ENCODE measurements at regions not wholly inside any gene's neighbourhood (a gene's known extent, or its start where the extent isn't known, plus 50 kb on each side); places are given as distances from the start of the nearest gene placed in this dataset.

GRCh38 chr11:109300211-109300610 lies 121.8 kb upstream of the C11orf87 start:
- no peak for DNase-seq (ENCODE audit: insufficient read length)
- FAIRE-seq = no peak
- no peak for TF ChIP-seq POLR2AphosphoS5 (IDR thresholded peaks at IDR 0.05; ENCODE audit: low read depth, low read length)
- no peak for TF ChIP-seq POLR2A (IDR thresholded peaks at IDR 0.05; ENCODE audit: low read depth, low read length)
- TF ChIP-seq TAF1 (IDR thresholded peaks at IDR 0.05; ENCODE audit: borderline replicate concordance, low read depth, low read length) = no peak

GRCh38 chr11:109302591-109303334 lies 119.2 kb upstream of the C11orf87 start:
- FAIRE-seq = no peak
- DNase-seq (ENCODE audit: insufficient read length) = no peak
- TF ChIP-seq TAF1 (IDR thresholded peaks at IDR 0.05; ENCODE audit: borderline replicate concordance, low read depth, low read length) (no peak), POLR2A (IDR thresholded peaks at IDR 0.05; ENCODE audit: low read depth, low read length) (no peak), POLR2AphosphoS5 (IDR thresholded peaks at IDR 0.05; ENCODE audit: low read depth, low read length) (no peak)

GRCh38 chr11:109303342-109303741 lies 118.6 kb upstream of the C11orf87 start:
- no peak for TF ChIP-seq TAF1 (IDR thresholded peaks at IDR 0.05; ENCODE audit: borderline replicate concordance, low read depth, low read length)
- TF ChIP-seq POLR2AphosphoS5 (IDR thresholded peaks at IDR 0.05; ENCODE audit: low read depth, low read length) = no peak
- no peak for TF ChIP-seq POLR2A (IDR thresholded peaks at IDR 0.05; ENCODE audit: low read depth, low read length)
- DNase-seq (ENCODE audit: insufficient read length) (no peak), FAIRE-seq (no peak)

GRCh38 chr11:109304159-109304558 lies 117.8 kb upstream of the C11orf87 start:
- FAIRE-seq = no peak

GRCh38 chr11:109305009-109305408 lies 117.0 kb upstream of the C11orf87 start:
- DNase-seq (ENCODE audit: insufficient read length) (no peak), FAIRE-seq (no peak)

More at GRCh38 chr11:109304159-109304558, 117.8 kb upstream of the C11orf87 start:
- DNase-seq (ENCODE audit: insufficient read length) = no peak
- no peak for TF ChIP-seq POLR2AphosphoS5 (IDR thresholded peaks at IDR 0.05; ENCODE audit: low read depth, low read length)
- TF ChIP-seq POLR2A (IDR thresholded peaks at IDR 0.05; ENCODE audit: low read depth, low read length) = no peak

GRCh38 chr11:109306322-109306721 lies 115.7 kb upstream of the C11orf87 start:
- TF ChIP-seq POLR2AphosphoS5 (IDR thresholded peaks at IDR 0.05; ENCODE audit: low read depth, low read length) (no peak), POLR2A (IDR thresholded peaks at IDR 0.05; ENCODE audit: low read depth, low read length) (no peak), TAF1 (IDR thresholded peaks at IDR 0.05; ENCODE audit: borderline replicate concordance, low read depth, low read length) (no peak)
- FAIRE-seq (no peak), DNase-seq (ENCODE audit: insufficient read length) (no peak)

More at GRCh38 chr11:109305009-109305408, 117.0 kb upstream of the C11orf87 start:
- TF ChIP-seq POLR2A (IDR thresholded peaks at IDR 0.05; ENCODE audit: low read depth, low read length) (no peak), POLR2AphosphoS5 (IDR thresholded peaks at IDR 0.05; ENCODE audit: low read depth, low read length) (no peak), TAF1 (IDR thresholded peaks at IDR 0.05; ENCODE audit: borderline replicate concordance, low read depth, low read length) (no peak)

- no peak for TF ChIP-seq POLR2AphosphoS5 (IDR thresholded peaks at IDR 0.05; ENCODE audit: low read depth, low read length)
- TF ChIP-seq POLR2A (IDR thresholded peaks at IDR 0.05; ENCODE audit: low read depth, low read length) = no peak
- no peak for TF ChIP-seq TAF1 (IDR thresholded peaks at IDR 0.05; ENCODE audit: borderline replicate concordance, low read depth, low read length)
- DNase-seq (ENCODE audit: insufficient read length) = no peak
- no peak for FAIRE-seq
Measured at GRCh38 chr11:109307366-109307765, 114.6 kb upstream of the C11orf87 start.

- no peak for FAIRE-seq
- TF ChIP-seq TAF1 (IDR thresholded peaks at IDR 0.05; ENCODE audit: borderline replicate concordance, low read depth, low read length) = no peak
- TF ChIP-seq POLR2AphosphoS5 (IDR thresholded peaks at IDR 0.05; ENCODE audit: low read depth, low read length) = no peak
- no peak for TF ChIP-seq POLR2A (IDR thresholded peaks at IDR 0.05; ENCODE audit: low read depth, low read length)
- no peak for DNase-seq (ENCODE audit: insufficient read length)
Measured at GRCh38 chr11:109308551-109308950, 113.4 kb upstream of the C11orf87 start.

GRCh38 chr11:109309153-109309552 lies 112.8 kb upstream of the C11orf87 start:
- no peak for FAIRE-seq
- no peak for DNase-seq (ENCODE audit: insufficient read length)
- TF ChIP-seq POLR2AphosphoS5 (IDR thresholded peaks at IDR 0.05; ENCODE audit: low read depth, low read length) = no peak
- TF ChIP-seq POLR2A (IDR thresholded peaks at IDR 0.05; ENCODE audit: low read depth, low read length) = no peak
- no peak for TF ChIP-seq TAF1 (IDR thresholded peaks at IDR 0.05; ENCODE audit: borderline replicate concordance, low read depth, low read length)

- no peak for FAIRE-seq
- TF ChIP-seq POLR2A (IDR thresholded peaks at IDR 0.05; ENCODE audit: low read depth, low read length) (no peak), TAF1 (IDR thresholded peaks at IDR 0.05; ENCODE audit: borderline replicate concordance, low read depth, low read length) (no peak), POLR2AphosphoS5 (IDR thresholded peaks at IDR 0.05; ENCODE audit: low read depth, low read length) (no peak)
- no peak for DNase-seq (ENCODE audit: insufficient read length)
Measured at GRCh38 chr11:109317726-109318125, 104.3 kb upstream of the C11orf87 start.

- DNase-seq (ENCODE audit: insufficient read length) = no peak
- no peak for FAIRE-seq
- TF ChIP-seq POLR2AphosphoS5 (IDR thresholded peaks at IDR 0.05; ENCODE audit: low read depth, low read length) (no peak), POLR2A (IDR thresholded peaks at IDR 0.05; ENCODE audit: low read depth, low read length) (no peak)
Measured at GRCh38 chr11:109320595-109320994, 101.4 kb upstream of the C11orf87 start.

- no peak for DNase-seq (ENCODE audit: insufficient read length)
- no peak for TF ChIP-seq POLR2A (IDR thresholded peaks at IDR 0.05; ENCODE audit: low read depth, low read length)
- TF ChIP-seq POLR2AphosphoS5 (IDR thresholded peaks at IDR 0.05; ENCODE audit: low read depth, low read length) = no peak
- TF ChIP-seq TAF1 (IDR thresholded peaks at IDR 0.05; ENCODE audit: borderline replicate concordance, low read depth, low read length) = no peak
Measured at GRCh38 chr11:109326781-109327180, 95.2 kb upstream of the C11orf87 start.

More at GRCh38 chr11:109326781-109327180, 95.2 kb upstream of the C11orf87 start:
- FAIRE-seq = no peak

All from GM12892 (cell line).